Activated naive CD8-positive, alpha-beta T cell treated with anti-CD3 and anti-CD28 coated beads, Interleukin-2, amount 50 U/mL, for 24 hours (primary cell): ENCODE measurements at regions not wholly inside any gene's neighbourhood (a gene's known extent, or its start where the extent isn't known, plus 50 kb on each side); places are given as distances from the start of the nearest gene placed in this dataset.

ENCODE experiments used
- ATAC-seq: fragments of 150-1000 bp; cut with Tn5 transposase; one replicate; pipeline ENCODE4 v1.10.0; 2021
- DNase-seq: peaks from one replicate; pipeline ENCODE4 v3.0.0; 2021
- H3K27ac Mint-ChIP-seq: one replicate; pipeline ENCODE4 v1.8.0; 2021; ENCODE audit warnings: mild to moderate bottlenecking, mixed read lengths
- H3K27me3 Mint-ChIP-seq: one replicate; pipeline ENCODE4 v1.8.0; 2021; ENCODE audit warnings: mixed read lengths
- H3K36me3 Mint-ChIP-seq: one replicate; pipeline ENCODE4 v1.8.0; 2021; ENCODE audit warnings: low read depth, mixed read lengths
- H3K4me1 Mint-ChIP-seq: one replicate; pipeline ENCODE4 v1.8.0; 2021; ENCODE audit warnings: mixed read lengths
- H3K4me3 Mint-ChIP-seq: one replicate; pipeline ENCODE4 v1.8.0; 2021; ENCODE audit warnings: mild to moderate bottlenecking, moderate library complexity, mixed read lengths
- H3K9me3 Mint-ChIP-seq: one replicate; pipeline ENCODE4 v1.8.0; 2021; ENCODE audit warnings: mixed read lengths

DNA sequence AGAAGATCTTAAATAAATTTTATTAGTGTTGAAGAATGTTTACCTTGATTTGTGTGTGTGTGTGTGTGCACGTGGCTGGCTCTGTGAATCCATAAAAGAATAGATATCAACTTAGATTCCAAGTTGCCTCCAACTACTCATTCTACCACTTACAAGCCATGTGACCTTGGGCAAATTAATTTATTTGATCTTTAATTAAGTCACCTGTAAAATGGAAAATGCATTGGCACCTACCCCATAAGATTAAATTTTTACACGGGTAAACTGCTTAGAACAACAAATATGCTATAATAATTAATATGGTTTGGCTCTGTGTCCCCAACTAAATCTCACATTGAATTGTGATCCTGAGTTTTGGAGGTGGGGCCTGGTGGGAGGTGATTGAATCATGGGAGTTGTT is 604.9 kb upstream of the NRG3 start:
- ATAC-seq (no peak), DNase-seq (no peak)
- Mint-ChIP-seq H3K9me3 (peaks cover 9% of the 10 kb centered on the region), H3K36me3 (no peaks in the 10 kb centered on the region), H3K27ac (no peak overlapping the region), H3K4me1 (no peaks in the 10 kb centered on the region), H3K27me3 (no peaks in the 10 kb centered on the region), H3K4me3 (no peak overlapping the region)

DNA sequence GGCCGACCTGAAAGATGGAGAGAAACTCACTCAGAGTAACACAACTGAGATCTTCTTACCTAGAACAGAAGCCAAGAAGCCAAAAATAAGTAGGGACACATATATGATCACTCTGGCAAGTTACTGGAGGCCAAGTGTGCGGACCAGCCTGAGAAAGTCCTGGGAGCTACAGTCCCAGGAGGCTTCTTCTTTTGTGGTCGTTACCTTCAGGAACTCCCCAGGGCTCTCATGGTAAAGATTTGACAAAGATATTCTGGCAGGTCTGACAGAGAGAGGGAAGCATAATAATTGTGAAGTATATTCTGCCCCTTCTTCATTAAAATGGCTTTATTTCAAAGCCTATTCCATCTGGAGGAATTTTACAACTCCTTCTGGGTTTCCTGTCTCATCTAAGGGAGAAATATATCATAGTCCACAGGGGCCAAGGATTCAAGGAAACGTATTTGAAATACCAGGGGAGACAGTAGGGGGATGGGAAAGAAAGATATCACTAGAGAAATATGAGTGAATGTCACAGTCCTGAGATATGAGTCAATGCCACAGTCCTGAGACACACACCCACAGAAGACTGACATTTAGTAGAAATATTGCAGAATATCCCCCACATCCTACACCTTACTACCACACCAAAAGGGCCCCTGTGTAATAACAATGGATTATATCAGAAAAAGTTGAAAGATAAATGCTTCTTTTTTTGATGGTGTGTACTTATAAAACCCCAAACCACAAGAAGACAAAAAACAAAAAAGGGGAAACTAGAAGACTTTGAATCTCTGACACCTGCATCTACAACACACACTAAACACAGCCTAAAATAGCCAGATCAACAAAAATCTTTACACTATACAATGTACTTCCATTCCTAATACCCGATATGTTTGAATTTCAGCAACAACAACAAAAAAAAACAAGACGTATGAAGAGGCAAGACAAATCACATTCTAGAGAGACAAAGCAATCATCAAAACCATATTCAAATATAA is 594.2 kb upstream of the NRG3 start:
- ATAC-seq (no peak), DNase-seq (no peak)
- Mint-ChIP-seq H3K4me1 (no peaks in the 10 kb centered on the region), H3K9me3 (peaks cover 13% of the 10 kb centered on the region), H3K4me3 (no peak overlapping the region), H3K27ac (no peak overlapping the region), H3K36me3 (no peaks in the 10 kb centered on the region), H3K27me3 (no peaks in the 10 kb centered on the region)

DNA sequence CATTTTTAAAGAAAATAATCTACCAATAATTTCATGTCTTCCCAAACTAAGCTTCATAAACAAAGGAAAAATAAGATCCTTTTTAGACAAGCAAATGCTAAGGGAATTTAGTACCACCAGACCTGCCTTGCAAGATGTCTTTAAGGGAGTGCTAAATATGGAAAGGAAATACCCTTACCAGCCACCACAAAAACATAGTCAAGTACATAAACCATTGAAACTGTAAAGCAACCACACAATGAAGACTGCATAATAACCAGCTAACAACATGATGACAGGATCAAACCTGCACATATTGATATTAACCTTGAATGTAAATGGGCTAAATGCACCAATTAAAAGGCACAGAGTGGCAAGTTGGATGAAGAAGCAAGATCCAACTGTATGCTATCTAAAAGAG is 586.5 kb upstream of the NRG3 start:
- ATAC-seq = no peak
- Mint-ChIP-seq H3K4me1 (no peaks in the 10 kb centered on the region), H3K27me3 (no peaks in the 10 kb centered on the region), H3K27ac (no peak overlapping the region), H3K4me3 (no peak overlapping the region), H3K36me3 (no peaks in the 10 kb centered on the region), H3K9me3 (peaks cover 15% of the 10 kb centered on the region)
- no peak for DNase-seq

DNA sequence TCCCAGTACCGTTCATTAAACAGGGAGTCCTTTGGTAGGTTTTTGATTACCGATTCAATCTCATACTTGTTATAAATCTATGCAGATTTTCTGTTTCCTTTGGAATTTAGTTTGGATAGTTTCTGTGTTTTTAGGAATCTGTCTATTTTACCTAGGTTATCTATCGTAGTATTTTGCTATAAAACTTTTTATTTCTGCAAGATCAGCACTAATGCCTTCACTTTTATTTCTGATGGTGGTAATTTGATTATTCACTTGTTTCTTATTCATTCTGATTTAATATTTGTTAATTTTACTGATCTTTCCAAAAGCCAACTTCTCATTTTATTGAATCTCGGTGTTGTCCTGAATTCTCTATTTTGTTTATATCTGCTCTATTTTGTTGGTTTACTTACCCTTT is 577.7 kb upstream of the NRG3 start:
- Mint-ChIP-seq H3K4me1 (no peaks in the 10 kb centered on the region), H3K4me3 (no peak overlapping the region), H3K9me3 (peaks cover 8% of the 10 kb centered on the region), H3K27ac (no peak overlapping the region), H3K27me3 (no peaks in the 10 kb centered on the region), H3K36me3 (no peaks in the 10 kb centered on the region)
- DNase-seq (no peak), ATAC-seq (no peak)

DNA sequence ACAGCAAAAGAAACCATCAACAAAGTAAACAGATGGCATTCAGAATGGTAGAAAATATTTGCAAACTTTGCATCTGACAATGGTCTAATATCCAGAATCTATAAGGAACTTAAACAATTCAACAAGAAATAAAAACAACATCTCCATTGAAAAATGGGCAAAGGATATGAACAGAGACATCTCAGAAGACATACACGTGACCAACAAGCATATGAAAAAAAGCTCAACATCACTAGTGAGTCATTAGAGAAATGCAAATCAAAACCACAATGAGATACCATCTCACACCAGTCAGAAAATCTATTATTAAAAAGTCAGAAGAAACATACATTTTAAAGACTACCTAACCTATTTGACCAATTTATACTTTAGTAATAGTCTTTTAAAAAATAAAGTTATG is 571.3 kb upstream of the NRG3 start:
- Mint-ChIP-seq H3K9me3 (peaks cover 8% of the 10 kb centered on the region), H3K4me1 (no peaks in the 10 kb centered on the region)
- no peak for ATAC-seq

DNA sequence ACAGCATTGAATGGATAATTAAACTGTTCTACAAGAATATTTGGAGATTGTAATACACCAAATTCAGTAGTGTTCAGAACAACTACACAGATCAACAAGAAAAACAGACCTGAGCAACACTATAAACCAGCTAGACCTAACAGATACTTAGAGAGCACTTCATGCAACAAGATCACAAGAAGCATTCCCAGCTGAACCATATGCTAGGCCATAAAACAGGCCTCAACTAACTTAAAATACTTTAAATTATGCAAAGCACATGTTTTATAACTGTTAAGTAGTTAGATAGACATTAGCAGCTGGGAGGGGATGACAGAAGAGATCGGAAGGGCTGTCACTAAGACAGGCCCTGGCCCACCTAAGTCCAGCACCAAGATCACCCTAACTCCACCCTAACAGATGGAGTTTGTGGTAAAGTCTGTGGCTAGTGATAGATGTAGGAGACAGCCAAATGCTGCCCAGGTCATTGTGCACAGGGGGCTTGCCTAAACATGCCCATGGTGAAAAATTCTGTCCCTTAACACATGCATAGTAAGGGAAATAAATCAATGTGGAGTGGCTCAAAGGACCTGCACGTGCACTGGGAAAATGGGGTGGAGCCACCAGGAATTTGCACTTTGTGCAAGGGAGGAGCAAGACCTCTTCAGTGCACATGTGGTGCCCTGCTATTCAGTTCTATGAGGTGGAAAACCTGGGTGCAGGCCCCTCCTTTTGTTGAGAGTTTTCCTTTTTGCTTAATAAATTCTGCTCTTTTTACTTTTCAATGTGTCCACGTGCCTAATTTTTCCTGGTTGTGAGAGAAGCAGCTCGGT is 567.8 kb upstream of the NRG3 start:
- no peak overlapping the region for H3K27ac Mint-ChIP-seq
- H3K27me3 Mint-ChIP-seq = no peaks in the 10 kb centered on the region
- peaks cover 8% of the 10 kb centered on the region for H3K9me3 Mint-ChIP-seq
- no peaks in the 10 kb centered on the region for H3K36me3 Mint-ChIP-seq
- H3K4me3 Mint-ChIP-seq = no peak overlapping the region
- no peak for ATAC-seq
- no peak for DNase-seq
- H3K4me1 Mint-ChIP-seq = no peaks in the 10 kb centered on the region

More for the DNA sequence above, 571.3 kb upstream of the NRG3 start:
- H3K27me3 Mint-ChIP-seq = no peaks in the 10 kb centered on the region
- DNase-seq = no peak
- no peaks in the 10 kb centered on the region for H3K36me3 Mint-ChIP-seq
- no peak overlapping the region for H3K4me3 Mint-ChIP-seq
- H3K27ac Mint-ChIP-seq = no peak overlapping the region

DNA sequence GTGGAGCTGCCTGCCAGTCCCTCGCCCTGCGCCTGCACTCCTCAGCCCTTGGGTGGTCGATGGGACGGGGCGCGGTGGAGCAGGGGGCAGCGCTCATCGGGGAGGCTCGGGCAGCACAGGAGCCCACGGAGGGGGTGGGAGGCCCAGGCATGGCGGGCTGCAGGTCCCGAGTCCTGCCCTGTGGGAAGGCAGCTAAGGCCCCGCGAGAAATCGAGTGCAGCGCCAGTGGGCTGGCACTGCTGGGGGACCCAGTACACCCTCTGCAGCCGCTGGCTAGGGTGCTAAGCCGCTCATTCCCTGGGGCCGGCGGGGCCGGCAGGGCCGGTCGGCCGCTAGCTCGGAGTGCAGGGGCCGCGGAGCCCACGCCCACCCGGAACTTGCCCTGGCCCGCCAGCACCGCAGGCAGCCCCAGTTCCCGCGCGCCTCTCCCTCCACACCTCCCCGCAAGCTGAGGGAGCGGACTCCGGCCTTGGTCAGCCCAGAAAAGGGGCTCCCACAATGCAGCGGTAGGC is 565.9 kb upstream of the NRG3 start:
- Mint-ChIP-seq H3K36me3 (no peaks in the 10 kb centered on the region), H3K4me1 (no peaks in the 10 kb centered on the region), H3K9me3 (peaks cover 4% of the 10 kb centered on the region), H3K27me3 (no peaks in the 10 kb centered on the region), H3K4me3 (no peak overlapping the region), H3K27ac (no peak overlapping the region)
- ATAC-seq = no peak
- DNase-seq = no peak

DNA sequence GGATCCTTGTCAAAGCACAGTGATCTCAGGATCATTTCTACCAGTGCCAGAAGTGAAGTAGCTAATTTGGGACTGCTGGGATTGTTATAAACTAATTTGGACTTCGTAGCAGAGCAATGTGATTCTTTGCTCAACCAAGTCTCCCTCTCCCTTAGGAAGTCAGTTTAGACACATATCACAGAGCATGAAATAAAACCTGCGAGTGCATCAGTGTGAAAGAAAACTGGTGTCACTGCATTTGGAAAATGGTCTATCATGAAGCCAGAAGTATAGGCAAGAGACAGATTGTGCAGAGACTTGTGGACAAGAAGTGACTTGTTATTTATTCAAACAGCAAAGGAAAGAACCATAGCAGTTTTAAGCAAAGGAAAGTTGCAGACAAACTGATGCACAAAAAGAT is 560.5 kb upstream of the NRG3 start:
- no peaks in the 10 kb centered on the region for H3K4me1 Mint-ChIP-seq
- no peak overlapping the region for H3K4me3 Mint-ChIP-seq
- H3K9me3 Mint-ChIP-seq = peaks cover 4% of the 10 kb centered on the region
- DNase-seq (no peak), ATAC-seq (no peak)
- H3K36me3 Mint-ChIP-seq = no peaks in the 10 kb centered on the region
- no peak overlapping the region for H3K27ac Mint-ChIP-seq
- no peaks in the 10 kb centered on the region for H3K27me3 Mint-ChIP-seq

DNA sequence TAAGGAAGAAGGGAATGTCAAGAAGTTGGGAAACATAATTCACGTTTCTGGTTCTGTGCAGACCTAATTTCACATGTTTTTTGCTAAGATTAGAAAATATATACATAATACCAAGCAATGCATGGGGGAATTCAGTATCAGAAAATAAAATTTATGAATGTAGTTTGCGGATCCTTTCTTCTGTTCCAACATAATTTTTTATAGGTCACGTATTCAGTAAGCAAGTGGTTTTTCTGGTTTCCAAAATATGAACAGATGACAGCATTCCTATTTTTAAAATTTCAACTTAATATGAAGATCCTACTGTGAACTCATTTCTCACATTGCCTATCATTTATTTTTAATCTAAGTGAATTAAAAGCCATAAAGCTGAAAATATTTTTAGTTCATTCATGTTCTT is 560.0 kb upstream of the NRG3 start:
- ATAC-seq = no peak

DNA sequence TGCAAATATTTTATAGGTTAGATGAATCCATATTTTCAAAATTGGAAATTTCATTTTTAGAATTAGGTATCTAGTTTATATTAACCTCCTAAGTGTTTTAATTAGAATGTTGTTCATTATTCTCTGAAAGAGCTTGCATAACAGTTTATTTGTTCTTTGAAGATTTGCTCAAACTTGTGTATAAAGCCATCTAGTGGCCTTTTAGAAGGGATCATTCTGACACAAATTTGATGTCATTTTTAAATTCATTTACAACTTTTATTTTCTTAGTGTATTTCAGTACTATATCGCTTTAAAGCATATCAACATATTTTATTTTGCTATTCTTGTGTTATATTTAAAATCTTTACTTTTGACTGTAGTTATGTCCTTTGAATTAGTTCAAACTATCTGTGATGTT is 527.0 kb upstream of the NRG3 start:
- Mint-ChIP-seq H3K4me1 (no peaks in the 10 kb centered on the region), H3K27me3 (no peaks in the 10 kb centered on the region), H3K27ac (no peak overlapping the region), H3K9me3 (peaks cover 4% of the 10 kb centered on the region), H3K4me3 (no peak overlapping the region), H3K36me3 (no peaks in the 10 kb centered on the region)
- no peak for ATAC-seq
- DNase-seq = no peak

More for the DNA sequence above, 560.0 kb upstream of the NRG3 start:
- Mint-ChIP-seq H3K27me3 (no peaks in the 10 kb centered on the region), H3K36me3 (no peaks in the 10 kb centered on the region), H3K9me3 (peaks cover 4% of the 10 kb centered on the region), H3K27ac (no peak overlapping the region), H3K4me3 (no peak overlapping the region), H3K4me1 (no peaks in the 10 kb centered on the region)
- DNase-seq = no peak

DNA sequence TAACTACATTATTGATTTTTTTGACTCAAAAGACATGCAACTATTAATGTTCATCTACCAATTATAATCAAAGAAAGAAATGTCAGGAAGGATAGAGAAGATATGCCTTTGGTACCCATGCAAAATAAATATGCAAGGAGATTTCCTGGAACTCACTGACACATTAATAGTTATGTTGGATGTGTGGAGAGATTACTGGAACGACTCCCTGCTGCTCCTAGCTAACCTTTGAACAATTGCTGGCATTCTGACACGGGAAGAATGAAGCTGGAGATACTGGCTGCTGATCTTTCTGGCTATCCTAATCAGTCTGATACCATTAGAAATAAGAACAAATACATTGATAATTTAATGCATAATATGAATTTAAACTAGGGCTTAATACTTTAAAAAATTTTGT is 507.9 kb upstream of the NRG3 start:
- H3K4me1 Mint-ChIP-seq = no peaks in the 10 kb centered on the region
- ATAC-seq = no peak
- H3K27me3 Mint-ChIP-seq = no peaks in the 10 kb centered on the region
- H3K9me3 Mint-ChIP-seq = peaks cover 5% of the 10 kb centered on the region
- no peaks in the 10 kb centered on the region for H3K36me3 Mint-ChIP-seq
- no peak overlapping the region for H3K4me3 Mint-ChIP-seq
- no peak overlapping the region for H3K27ac Mint-ChIP-seq
- DNase-seq = no peak

DNA sequence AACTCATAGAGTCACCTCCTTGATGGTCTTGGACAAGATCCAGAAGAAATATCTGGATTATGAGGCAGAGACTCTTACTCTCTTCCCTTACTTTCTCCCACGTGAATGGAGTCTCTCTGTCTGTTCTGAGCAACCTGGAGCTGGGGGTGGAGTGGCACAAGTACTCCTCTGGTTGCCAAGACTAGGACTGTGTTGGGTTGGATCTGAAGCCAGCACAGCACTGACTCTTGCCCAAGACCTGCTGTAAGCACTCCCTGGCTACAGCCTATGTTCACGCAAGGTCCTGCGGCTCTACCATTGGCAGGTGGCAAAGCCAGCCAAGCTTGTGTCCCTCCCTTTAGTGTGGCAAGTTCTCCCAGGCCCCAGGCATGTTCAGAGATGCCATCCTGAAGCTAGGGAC is 488.2 kb upstream of the NRG3 start:
- H3K27ac Mint-ChIP-seq = no peak overlapping the region
- H3K36me3 Mint-ChIP-seq = no peaks in the 10 kb centered on the region
- no peaks in the 10 kb centered on the region for H3K4me1 Mint-ChIP-seq
- H3K4me3 Mint-ChIP-seq = no peak overlapping the region
- peaks cover 9% of the 10 kb centered on the region for H3K9me3 Mint-ChIP-seq
- H3K27me3 Mint-ChIP-seq = no peaks in the 10 kb centered on the region
- DNase-seq (no peak), ATAC-seq (no peak)

DNA sequence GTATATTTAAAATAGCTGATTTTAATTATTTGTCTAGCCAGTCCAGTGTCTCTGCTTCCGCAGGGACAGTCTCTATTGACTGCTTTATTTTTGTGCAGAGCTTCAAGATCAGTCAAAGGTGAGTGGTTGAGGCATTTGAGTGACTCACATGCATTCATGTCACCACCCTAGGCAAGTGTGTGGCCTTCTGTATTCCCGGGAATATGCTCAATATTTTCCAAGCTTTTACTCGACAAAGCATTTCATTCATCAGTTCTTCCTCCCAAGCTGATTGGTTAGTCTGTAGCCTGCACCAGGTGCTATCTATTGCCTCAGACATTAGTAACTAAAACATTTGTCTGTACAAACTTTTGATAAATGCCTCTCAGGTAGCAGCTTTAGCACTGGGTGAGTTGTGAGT is 471.5 kb upstream of the NRG3 start:
- Mint-ChIP-seq H3K9me3 (no peaks in the 10 kb centered on the region), H3K4me1 (no peaks in the 10 kb centered on the region), H3K4me3 (no peak overlapping the region), H3K36me3 (no peaks in the 10 kb centered on the region), H3K27ac (no peak overlapping the region), H3K27me3 (no peaks in the 10 kb centered on the region)
- ATAC-seq = no peak
- no peak for DNase-seq

DNA sequence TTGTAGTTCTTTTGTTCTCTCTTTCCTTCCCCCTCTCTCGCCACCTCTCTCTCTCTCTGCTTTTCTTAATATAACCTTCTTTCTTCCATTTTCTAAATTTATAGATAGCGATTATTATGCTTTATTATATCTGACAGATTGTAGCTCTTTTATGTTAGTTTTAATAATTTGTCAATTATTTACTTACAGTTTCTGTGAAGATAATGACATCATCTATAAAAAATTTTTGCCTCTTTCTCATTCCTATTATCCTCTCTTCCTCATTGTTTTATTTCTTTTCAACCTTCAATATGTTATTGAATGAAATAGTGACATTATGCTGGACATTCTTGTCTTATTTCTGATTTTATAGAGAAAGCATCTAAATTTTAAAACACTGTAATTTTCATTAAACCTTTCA is 469.6 kb upstream of the NRG3 start:
- H3K36me3 Mint-ChIP-seq = no peaks in the 10 kb centered on the region
- H3K27ac Mint-ChIP-seq = no peak overlapping the region
- H3K27me3 Mint-ChIP-seq = no peaks in the 10 kb centered on the region
- H3K4me1 Mint-ChIP-seq = no peaks in the 10 kb centered on the region
- H3K4me3 Mint-ChIP-seq = no peak overlapping the region
- DNase-seq (no peak), ATAC-seq (no peak)
- no peaks in the 10 kb centered on the region for H3K9me3 Mint-ChIP-seq

DNA sequence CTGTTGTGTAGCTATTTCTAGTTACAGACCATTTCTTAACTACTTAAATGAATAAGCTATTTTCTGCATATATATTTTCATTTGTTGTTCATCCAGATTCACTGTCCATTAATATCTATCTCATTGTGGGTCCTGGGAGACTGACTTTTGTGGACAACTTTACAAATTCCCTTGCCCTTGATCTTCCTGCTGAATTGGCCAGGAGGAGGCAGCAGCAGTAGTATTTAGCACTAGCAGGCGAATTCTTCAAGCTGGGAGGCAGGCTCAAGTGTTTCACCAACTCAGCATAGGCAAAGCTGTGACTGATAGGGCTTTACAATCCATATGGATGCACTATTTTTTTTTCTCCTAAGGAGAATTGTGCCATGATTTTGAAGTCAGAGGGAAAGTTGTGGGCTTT is 461.0 kb upstream of the NRG3 start:
- ATAC-seq (no peak), DNase-seq (no peak)
- Mint-ChIP-seq H3K4me1 (no peaks in the 10 kb centered on the region), H3K27me3 (no peaks in the 10 kb centered on the region), H3K4me3 (no peak overlapping the region), H3K27ac (no peak overlapping the region), H3K9me3 (no peaks in the 10 kb centered on the region), H3K36me3 (no peaks in the 10 kb centered on the region)
